Epithelial cell of esophagus (primary cell): ENCODE measurements at regions not wholly inside any gene's neighbourhood (a gene's known extent, or its start where the extent isn't known, plus 50 kb on each side); places are given as distances from the start of the nearest gene placed in this dataset.
A peak's percentile ranks its signal among the peaks of the same experiment; 100 is the strongest.

Source experiments
- DNase-seq: peaks from one replicate; pipeline ENCODE4 v3.0.0; 2010; ENCODE audit warnings: low read depth
- H3K4me3 ChIP-seq: 2 replicates; pipeline ENCODE4 v1.5.1; 2011; ENCODE audit warnings: mild to moderate bottlenecking, low read length, control low read depth
- CTCF ChIP-seq: IDR thresholded peaks from 2 replicates; pipeline ENCODE4 v1.5.1; 2011; ENCODE audit warnings: low read depth, mild to moderate bottlenecking, low read length, control low read depth, inconsistent platforms; ENCODE audit not compliant: insufficient read depth; ENCODE audit errors: missing control alignments

DNA sequence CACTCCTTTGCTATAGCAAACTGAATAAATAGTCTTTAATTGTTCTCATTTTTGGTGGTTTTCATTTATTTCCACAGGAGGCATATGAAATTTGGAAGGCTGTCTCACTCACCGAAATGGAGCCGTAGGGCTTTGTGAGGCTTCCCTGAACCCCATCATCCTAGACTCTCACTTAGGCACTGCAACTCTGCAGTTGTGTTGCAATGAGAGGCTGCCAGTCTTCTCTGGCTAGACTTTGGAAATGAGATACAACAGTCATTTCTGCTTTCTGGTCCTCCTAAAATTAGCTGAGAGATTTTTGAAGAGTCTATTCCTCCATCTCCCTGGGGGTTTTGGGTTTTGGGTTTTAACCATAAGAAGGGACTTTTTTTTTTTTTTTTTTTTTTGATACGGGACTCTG is 146.5 kb downstream of the SH3BGRL start:
- H3K4me3 ChIP-seq: no peak overlapping the region
- no peak for DNase-seq
- TF ChIP-seq CTCF: no peak

DNA sequence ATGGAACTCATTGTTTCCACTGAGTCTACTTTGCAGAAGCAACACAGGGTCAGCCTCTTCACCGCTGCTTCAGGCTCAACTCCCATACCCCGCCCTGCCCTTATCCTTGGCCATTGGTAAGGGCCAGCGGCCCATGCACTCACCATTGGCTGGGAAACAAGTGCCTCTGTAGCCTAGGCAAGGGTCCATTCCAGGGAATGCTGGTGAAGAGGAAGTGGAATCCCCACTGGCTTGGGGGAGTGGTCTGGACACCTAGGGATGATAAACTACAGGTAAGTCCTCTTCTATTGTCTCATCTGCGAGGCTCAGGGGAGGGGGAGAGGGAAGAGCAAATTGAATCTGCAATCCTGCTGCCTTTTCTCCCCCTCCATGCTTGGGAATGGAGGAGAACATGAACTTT is 153.1 kb downstream of the SH3BGRL start:
- no peak for TF ChIP-seq CTCF

GRCh38 chrX:81355436-81355835 is 153.5 kb downstream of the SH3BGRL start:
- no peak overlapping the region for H3K4me3 ChIP-seq
- no peak for TF ChIP-seq CTCF
- no peak for DNase-seq

More for the DNA sequence above, 153.1 kb downstream of the SH3BGRL start:
- H3K4me3 ChIP-seq: no peak overlapping the region
- no peak for DNase-seq

DNA sequence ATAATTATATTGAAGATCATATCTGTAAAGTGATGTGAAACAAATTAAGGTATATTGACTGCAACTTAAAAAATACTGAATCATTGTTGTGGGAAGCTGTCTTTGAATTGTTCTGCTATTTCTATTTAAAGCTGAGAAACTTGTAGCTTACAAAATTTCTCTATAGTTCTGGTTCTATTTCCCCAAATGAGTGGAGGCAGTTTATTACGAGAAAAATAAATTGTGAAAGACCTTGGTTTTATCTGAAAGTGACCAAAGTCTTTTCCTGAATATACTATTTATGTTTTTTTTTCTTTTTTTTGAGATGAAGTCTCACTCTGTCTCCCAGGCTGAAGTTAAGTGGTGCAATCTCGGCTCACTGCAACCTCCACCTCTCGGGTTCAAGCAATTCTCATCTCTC is 165.4 kb downstream of the SH3BGRL start:
- no peak overlapping the region for H3K4me3 ChIP-seq
- TF ChIP-seq CTCF: no peak
- no peak for DNase-seq

GRCh38 chrX:81377329-81377728 is 175.4 kb downstream of the SH3BGRL start:
- H3K4me3 ChIP-seq: no peak overlapping the region
- peak; percentile 21 for DNase-seq
- TF ChIP-seq CTCF: peak; percentile 50

- no peak for TF ChIP-seq CTCF
- no peak for DNase-seq
- no peak overlapping the region for H3K4me3 ChIP-seq
Observed at GRCh38 chrX:81378560-81378959, 176.7 kb downstream of the SH3BGRL start.

GRCh38 chrX:81390237-81390636 is 188.3 kb downstream of the SH3BGRL start:
- DNase-seq: no peak
- H3K4me3 ChIP-seq: no peak overlapping the region
- TF ChIP-seq CTCF: no peak
